Cardiac muscle cell (in vitro differentiated cells and primary cell): ENCODE measurements at regions not wholly inside any gene's neighbourhood (a gene's known extent, or its start where the extent isn't known, plus 50 kb on each side); places are given as distances from the start of the nearest gene placed in this dataset.

ENCODE experiments used
- DNase-seq, 2 donors: peaks; one replicate each; pipeline versions ENCODE4 v3.0.0 to v3.0.0-alpha.2; 2010 to 2017; ENCODE audit warnings: low read depth in 1 of 2, low spot score in 1 of 2
- H3K27ac ChIP-seq: fragments of 200-600 bp; sonication (generic); 2 replicates; pipeline ENCODE4 v1.5.1; 2016
- H3K27me3 ChIP-seq: fragments of 200-600 bp; sonication (generic); 2 replicates; pipeline ENCODE4 v1.6.0; 2016; ENCODE audit warnings: control low read depth
- H3K36me3 ChIP-seq: fragments of 200-600 bp; sonication (generic); 2 replicates; pipeline ENCODE4 v1.5.1; 2016; ENCODE audit warnings: control low read depth
- H3K4me1 ChIP-seq: fragments of 200-600 bp; sonication (generic); 2 replicates; pipeline ENCODE4 v1.8.1; 2017; ENCODE audit warnings: low read depth, mild to moderate bottlenecking, mixed run types
- H3K4me3 ChIP-seq: fragments of 200-600 bp; sonication (generic); 2 replicates; pipeline ENCODE4 v1.5.1; 2016; ENCODE audit warnings: mild to moderate bottlenecking
- H3K9me3 ChIP-seq: fragments of 200-600 bp; sonication (generic); 2 replicates; pipeline ENCODE4 v1.5.1; 2017; ENCODE audit warnings: low read depth, mild to moderate bottlenecking, control low read depth
- CTCF ChIP-seq: IDR thresholded peaks from 2 replicates; pipeline ENCODE4 v1.5.1; 2012; ENCODE audit warnings: low read depth, mild to moderate bottlenecking, low read length

GRCh38 chr12:4051596-4051995 is 178.4 kb upstream of the PARP11 start:
- Histone ChIP-seq H3K36me3 (no peaks in the 10 kb centered on the region), H3K4me1 (peaks cover 20% of the 10 kb centered on the region), H3K27ac (no peak overlapping the region), H3K4me3 (no peak overlapping the region), H3K9me3 (no peaks in the 10 kb centered on the region), H3K27me3 (peaks cover 83% of the 10 kb centered on the region)
- TF ChIP-seq CTCF = no peak
- no peak for DNase-seq

- peaks cover 20% of the 10 kb centered on the region for H3K4me1 ChIP-seq
- TF ChIP-seq CTCF = no peak
- no peak overlapping the region for H3K27ac ChIP-seq
- no peaks in the 10 kb centered on the region for H3K9me3 ChIP-seq
- no peak for DNase-seq
- peaks cover 83% of the 10 kb centered on the region for H3K27me3 ChIP-seq
- no peak overlapping the region for H3K4me3 ChIP-seq
- no peaks in the 10 kb centered on the region for H3K36me3 ChIP-seq
Observed at GRCh38 chr12:4050340-4050739, 177.1 kb upstream of the PARP11 start.

GRCh38 chr12:4049298-4050080 is 176.3 kb upstream of the PARP11 start:
- Histone ChIP-seq H3K27me3 (peaks cover 83% of the 10 kb centered on the region), H3K36me3 (no peaks in the 10 kb centered on the region), H3K4me1 (peaks cover 20% of the 10 kb centered on the region), H3K4me3 (no peak overlapping the region), H3K27ac (no peak overlapping the region), H3K9me3 (no peaks in the 10 kb centered on the region)
- DNase-seq = no peak
- TF ChIP-seq CTCF = no peak

GRCh38 chr12:4047421-4047820 is 174.2 kb upstream of the PARP11 start:
- TF ChIP-seq CTCF = no peak
- H3K4me3 ChIP-seq = no peak overlapping the region
- H3K36me3 ChIP-seq = no peaks in the 10 kb centered on the region
- peaks cover 9% of the 10 kb centered on the region for H3K4me1 ChIP-seq
- H3K27ac ChIP-seq = no peak overlapping the region
- peaks cover 78% of the 10 kb centered on the region for H3K27me3 ChIP-seq
- no peaks in the 10 kb centered on the region for H3K9me3 ChIP-seq
- no peak for DNase-seq

GRCh38 chr12:4046495-4046840 is 173.3 kb upstream of the PARP11 start:
- Histone ChIP-seq H3K27ac (no peak overlapping the region), H3K36me3 (no peaks in the 10 kb centered on the region), H3K4me3 (no peak overlapping the region), H3K4me1 (no peaks in the 10 kb centered on the region), H3K27me3 (peaks cover 81% of the 10 kb centered on the region), H3K9me3 (no peaks in the 10 kb centered on the region)
- DNase-seq = no peak
- TF ChIP-seq CTCF = no peak
